ENCODE measurements at regions not wholly inside any gene's neighbourhood (a gene's known extent, or its start where the extent isn't known, plus 50 kb on each side); places are given as distances from the start of the nearest gene placed in this dataset.

DNA sequence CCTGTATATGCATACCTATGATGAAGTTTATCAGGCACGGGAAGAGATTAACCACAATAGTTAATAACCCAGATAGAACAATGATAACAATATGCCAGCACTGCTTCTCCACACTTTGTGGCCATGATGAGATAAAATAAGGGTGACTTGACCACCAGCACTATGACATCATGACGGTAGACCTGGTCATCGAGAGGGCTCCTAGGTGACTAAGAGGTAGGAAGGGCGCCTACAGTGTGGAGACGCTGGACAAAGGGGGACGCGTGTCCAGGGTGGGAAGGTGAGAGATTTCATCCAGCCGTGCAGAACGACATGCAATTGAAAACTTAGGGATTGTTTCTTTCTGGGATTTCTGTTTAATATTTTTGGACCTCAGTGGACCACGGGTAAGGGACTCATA is 221.8 kb upstream of the RTL1 start:
- Mint-ChIP-seq H3K4me1 (ENCODE audit: low read depth) (peaks cover 12% of the 10 kb centered on the region), H3K4me3 (no peak overlapping the region), H3K27me3 (peaks cover 13% of the 10 kb centered on the region), H3K36me3 (ENCODE audit: low read depth) (no peaks in the 10 kb centered on the region), H3K9me3 (no peaks in the 10 kb centered on the region), H3K27ac (no peak overlapping the region)
- ATAC-seq (no peak), DNase-seq (no peak)
- POLR2A ChIA-PET = no interaction called here
- no peak for TF ChIP-seq CTCF (IDR thresholded peaks at IDR 0.05)
- CTCF ChIA-PET = no interaction called here
- intact Hi-C loops (cut with micrococcal nuclease) = no loop called here

DNA sequence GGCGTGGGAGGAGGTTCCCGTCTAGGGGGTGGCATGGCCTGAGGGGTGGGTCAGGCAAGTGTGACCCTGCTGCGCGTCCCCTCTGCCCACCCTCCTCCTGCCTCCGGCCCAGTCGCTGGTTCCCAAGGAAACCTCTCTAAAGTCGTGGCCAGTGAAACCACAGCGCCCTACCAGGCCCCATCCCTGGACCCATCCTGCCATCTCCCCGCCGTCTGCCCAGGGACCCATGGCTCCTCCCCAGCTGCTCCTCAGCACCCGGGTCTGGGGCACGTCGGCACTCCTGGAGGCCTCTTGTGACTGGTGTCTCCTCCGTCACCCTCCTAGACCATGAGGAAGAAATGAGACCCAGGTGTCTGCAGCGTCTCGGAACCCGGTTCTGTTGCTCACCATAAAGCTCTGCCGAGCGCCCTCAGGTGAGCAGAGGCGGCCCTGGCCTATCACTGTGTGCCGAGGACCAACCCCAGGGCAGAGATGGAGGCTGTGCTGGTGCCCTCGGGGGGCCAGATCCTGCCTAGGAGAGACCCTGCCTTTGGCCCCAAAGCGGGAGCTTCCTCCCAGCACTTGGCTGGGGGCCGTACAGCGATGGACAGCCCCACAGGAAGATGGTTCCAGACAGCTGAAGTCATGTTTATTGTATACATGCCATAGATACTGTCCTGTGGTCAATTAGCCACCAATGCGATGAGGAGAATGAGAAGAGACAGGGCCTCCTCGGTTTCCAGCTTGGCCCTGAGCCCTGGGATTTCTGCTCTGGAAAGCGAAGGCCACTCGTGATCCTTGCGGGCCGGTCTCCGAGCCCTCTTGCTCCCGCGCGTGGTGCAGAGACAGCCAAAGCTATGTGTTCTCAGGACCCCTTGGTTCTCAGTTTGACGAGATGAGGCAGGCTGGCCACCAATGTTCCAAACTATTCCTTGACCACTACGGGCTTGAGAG is 222.5 kb upstream of the RTL1 start:
- no peak for DNase-seq
- intact Hi-C loops (cut with micrococcal nuclease) = no loop called here
- no peak overlapping the region for H3K27ac Mint-ChIP-seq
- H3K4me1 Mint-ChIP-seq (ENCODE audit: low read depth) = peaks cover 5% of the 10 kb centered on the region
- CTCF ChIA-PET = no interaction called here
- ATAC-seq = no peak
- H3K36me3 Mint-ChIP-seq (ENCODE audit: low read depth) = no peaks in the 10 kb centered on the region
- no peak overlapping the region for H3K4me3 Mint-ChIP-seq
- no peaks in the 10 kb centered on the region for H3K9me3 Mint-ChIP-seq
- no peak for TF ChIP-seq CTCF (IDR thresholded peaks at IDR 0.05)
- peaks cover 16% of the 10 kb centered on the region for H3K27me3 Mint-ChIP-seq
- POLR2A ChIA-PET = no interaction called here

DNA sequence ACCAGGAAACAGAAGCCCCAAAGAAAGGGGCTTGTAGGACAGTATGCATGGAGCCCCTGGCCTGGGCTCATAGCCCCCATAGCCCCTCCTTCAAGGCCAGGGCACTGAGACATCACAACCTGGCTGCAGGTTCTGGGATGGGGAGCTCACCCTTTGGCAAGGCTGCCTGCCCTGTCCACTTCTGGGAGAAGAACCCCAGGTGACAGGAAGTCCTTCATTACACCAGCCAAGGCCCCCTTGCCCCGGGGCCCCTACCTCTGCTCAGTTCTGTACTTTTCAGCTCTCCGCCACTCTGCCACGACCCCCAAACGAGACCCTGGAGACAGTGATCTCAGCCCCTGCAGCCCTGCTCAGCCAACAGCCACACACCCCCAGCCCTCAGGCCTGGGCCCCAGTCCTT is 223.2 kb upstream of the RTL1 start:
- intact Hi-C loops (cut with micrococcal nuclease) = no loop called here
- Mint-ChIP-seq H3K4me1 (ENCODE audit: low read depth) (no peaks in the 10 kb centered on the region), H3K27ac (no peak overlapping the region), H3K4me3 (no peak overlapping the region), H3K36me3 (ENCODE audit: low read depth) (no peaks in the 10 kb centered on the region), H3K9me3 (no peaks in the 10 kb centered on the region), H3K27me3 (peaks cover 16% of the 10 kb centered on the region)
- DNase-seq (no peak), ATAC-seq (no peak)
- CTCF ChIA-PET = no interaction called here
- no peak for TF ChIP-seq CTCF (IDR thresholded peaks at IDR 0.05)
- POLR2A ChIA-PET = no interaction called here

- intact Hi-C loops (cut with micrococcal nuclease) = no loop called here
- Mint-ChIP-seq H3K4me3 (no peak overlapping the region), H3K9me3 (no peaks in the 10 kb centered on the region), H3K36me3 (ENCODE audit: low read depth) (no peaks in the 10 kb centered on the region), H3K27me3 (peaks cover 16% of the 10 kb centered on the region), H3K27ac (no peak overlapping the region), H3K4me1 (ENCODE audit: low read depth) (no peaks in the 10 kb centered on the region)
- TF ChIP-seq CTCF (IDR thresholded peaks at IDR 0.05) = no peak
- ChIA-PET POLR2A (no interaction called here), CTCF (no interaction called here)
- ATAC-seq = no peak
- DNase-seq = no peak
Observed at GRCh38 chr14:101127224-101127623, 223.7 kb upstream of the RTL1 start.

- intact Hi-C loops (cut with micrococcal nuclease) = no loop called here
- ChIA-PET POLR2A (interaction anchor here (1.0 kb wide), 1 partner anchor 10 kb away, joined by 3 read pairs; no protein-coding TSS in a partner anchor), CTCF (no interaction called here)
- no peaks in the 10 kb centered on the region for H3K36me3 Mint-ChIP-seq (ENCODE audit: low read depth)
- no peaks in the 10 kb centered on the region for H3K4me1 Mint-ChIP-seq (ENCODE audit: low read depth)
- peaks cover 16% of the 10 kb centered on the region for H3K27me3 Mint-ChIP-seq
- no peak for ATAC-seq
- DNase-seq = no peak
- H3K4me3 Mint-ChIP-seq = no peak overlapping the region
- H3K9me3 Mint-ChIP-seq = no peaks in the 10 kb centered on the region
- no peak for TF ChIP-seq CTCF (IDR thresholded peaks at IDR 0.05)
- no peak overlapping the region for H3K27ac Mint-ChIP-seq
Observed at GRCh38 chr14:101128478-101129321, 225.2 kb upstream of the RTL1 start.
